Sigmoid colon (tissue), 4 donors: ENCODE measurements at regions not wholly inside any gene's neighbourhood (a gene's known extent, or its start where the extent isn't known, plus 50 kb on each side); places are given as distances from the start of the nearest gene placed in this dataset.

Source experiments
- CTCF ChIP-seq, 4 experiments: fragments of 450-650 bp in 3 of 4; fragments of 200-600 bp in 1 of 4; IDR thresholded peaks; one replicate each; pipeline ENCODE4 v1.5.1; 2016 to 2019; ENCODE audit warnings: antibody characterized with exemption in 4 of 4, mild to moderate bottlenecking in 3 of 4, moderate library complexity in 2 of 4
- EP300 ChIP-seq, 4 donors: sonication (generic); formaldehyde crosslinking; IDR thresholded peaks; one replicate each; pipeline ENCODE4 v1.6.1; 2017; ENCODE audit warnings: antibody characterized with exemption in 4 of 4
- POLR2A ChIP-seq, 2 donors: fragments of 450-650 bp; IDR thresholded peaks; one replicate each; pipeline ENCODE4 v1.6.1; 2016; ENCODE audit warnings: antibody characterized with exemption in 2 of 2, mild to moderate bottlenecking in 2 of 2, moderate library complexity in 2 of 2

- TF ChIP-seq POLR2A (IDR thresholded peaks at IDR 0.05) (no peak), CTCF (IDR thresholded peaks at IDR 0.05) (no peak), EP300 (IDR thresholded peaks at IDR 0.05) (no peak)
These were observed 109.4 kb downstream of the SMIM20 start for GRCh38 chr4:26023203-26023972.
